Breast epithelium (tissue), 3 donors: ENCODE measurements at regions not wholly inside any gene's neighbourhood (a gene's known extent, or its start where the extent isn't known, plus 50 kb on each side); places are given as distances from the start of the nearest gene placed in this dataset.

Experiments
- CTCF ChIP-seq, 3 donors: fragments of 450-650 bp; IDR thresholded peaks; one replicate each; pipeline ENCODE4 v1.5.1; 2016 to 2017; ENCODE audit warnings: antibody characterized with exemption in 3 of 3, mild to moderate bottlenecking in 3 of 3, moderate library complexity in 3 of 3
- POLR2A ChIP-seq: fragments of 450-650 bp; IDR thresholded peaks from one replicate; pipeline ENCODE4 v1.6.1; 2016; ENCODE audit warnings: antibody characterized with exemption, mild to moderate bottlenecking, moderate library complexity
- POLR2AphosphoS5 ChIP-seq, 3 donors: sonication (generic); formaldehyde crosslinking; IDR thresholded peaks; one replicate each; pipeline ENCODE4 v1.6.1; 2017; ENCODE audit warnings: antibody characterized with exemption in 3 of 3

DNA sequence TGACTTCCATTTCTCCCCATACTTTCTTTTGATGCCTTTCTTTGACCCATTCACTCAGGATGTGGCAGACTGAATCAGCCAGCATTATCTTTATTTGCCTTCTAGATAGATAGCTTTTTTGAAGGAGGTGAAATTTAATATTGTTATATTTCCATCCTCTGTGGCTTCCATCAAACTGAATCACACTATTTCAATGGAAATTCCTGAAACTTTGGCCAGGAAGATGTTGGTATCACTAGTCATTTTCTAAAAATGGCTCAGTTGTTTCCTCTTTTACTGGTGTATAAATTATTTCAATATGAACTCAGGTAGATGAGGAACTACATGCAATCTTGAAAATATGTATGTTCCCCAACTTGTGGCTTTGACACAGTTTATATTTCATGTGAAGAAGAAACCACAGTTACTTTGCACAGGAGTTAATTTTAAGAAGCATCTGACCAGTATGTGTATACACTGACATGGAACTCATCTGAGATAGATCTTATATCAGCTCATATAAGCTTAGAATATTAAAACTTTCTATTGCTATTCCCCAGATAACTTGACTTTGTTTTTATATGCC, 248.3 kb downstream of the CGGBP1 start:
- TF ChIP-seq POLR2A (no peak), CTCF (IDR thresholded peaks at IDR 0.05) (no peak), POLR2AphosphoS5 (IDR thresholded peaks at IDR 0.05) (no peak)
